HCT116 (cell line): ENCODE measurements at regions not wholly inside any gene's neighbourhood (a gene's known extent, or its start where the extent isn't known, plus 50 kb on each side); places are given as distances from the start of the nearest gene placed in this dataset.

Experiments used
- ATAC-seq: fragments of 200-7000 bp; cut with Tn5 transposase; 2 replicates; pipeline ENCODE4 v1.9.1; 2020; ENCODE audit warnings: mild to moderate bottlenecking, moderate library complexity
- BruUV-seq: library from RNA; stranded (reverse); fragments of 400-500 nt; replicated peaks from 2 replicates; lab custom pipeline; 2021; lab: Mats Ljungman, UMichigan
- CTCF ChIA-PET: fragments of 300-600 bp; sonication (Branson Sonifier 250); formaldehyde crosslinking; loops from one replicate; lab custom pipeline; 2021; ENCODE audit warnings: antibody characterized with exemption; lab: Charles Lee
- POLR2A ChIA-PET: fragments of 300-600, 350-600 bp; sonication (Branson Sonifier 250); formaldehyde crosslinking; loops from one replicate; lab custom pipeline; 2021; ENCODE audit warnings: antibody characterized with exemption; lab: Charles Lee
- RAD21 ChIA-PET, 2 experiments: fragments of 300-600 bp; sonication (Branson Sonifier 250); formaldehyde crosslinking; loops; one replicate each; lab custom pipeline; 2023; ENCODE audit warnings: low total read pairs in 2 of 2; ENCODE audit not compliant: uncharacterized antibody in 2 of 2, unreplicated experiment in 2 of 2, low non-redundant PET in 1 of 2; lab: Charles Lee
- DNase-seq: peaks from one replicate; pipeline ENCODE4 v3.0.0-alpha.2; 2010; ENCODE audit warnings: low read depth, low spot score
- H2AFZ ChIP-seq: fragments of 200-600 bp; shearing (Covaris generic), sonication (generic); 2 replicates; pipeline ENCODE4 v1.6.1; 2017; ENCODE audit warnings: low read depth, mixed run types, mixed read lengths, antibody characterized with exemption, low read length; ENCODE audit not compliant: poor library complexity, severe bottlenecking
- H3K27ac ChIP-seq: 2 replicates; pipeline ENCODE4 v1.5.1; 2012; ENCODE audit warnings: low read depth, low read length
- H3K27me3 ChIP-seq: fragments of 200-600 bp; sonication (generic); 2 replicates; pipeline ENCODE4 v1.6.1; 2016; ENCODE audit warnings: mixed run types, low read length, mixed read lengths; ENCODE audit not compliant: insufficient read depth
- H3K36me3 ChIP-seq, 2 experiments: fragments of 200-500 bp in 1 of 2; fragments of 200-600 bp in 1 of 2; sonication (Bioruptor generic) in 1 of 2; sonication (generic) in 1 of 2; 2 replicates each; pipeline versions ENCODE4 v1.5.1 to v1.6.1; 2014 to 2016; ENCODE audit warnings: low read length in 2 of 2, inconsistent platforms in 1 of 2, mixed read lengths in 1 of 2, mixed run types in 1 of 2; ENCODE audit not compliant: insufficient read depth in 2 of 2, control insufficient read depth in 1 of 2
- H3K4me1 ChIP-seq, 2 experiments: fragments of 200-600 bp in 1 of 2; sonication (generic) in 1 of 2; 2 replicates each; pipeline versions ENCODE4 v1.5.1 to v1.6.1; 2012 to 2017; ENCODE audit warnings: low read length in 2 of 2, inconsistent platforms in 1 of 2, mild to moderate bottlenecking in 1 of 2, mixed read lengths in 1 of 2, mixed run types in 1 of 2, moderate library complexity in 1 of 2; ENCODE audit not compliant: insufficient read depth in 2 of 2, control insufficient read depth in 1 of 2
- H3K4me2 ChIP-seq: fragments of 200-600 bp; sonication (generic); 2 replicates; pipeline ENCODE4 v1.6.1; 2017; ENCODE audit warnings: mixed run types, low read length, mixed read lengths
- H3K4me3 ChIP-seq, 2 experiments: fragments of 200-600 bp in 1 of 2; sonication (generic) in 1 of 2; replicated peaks in 1 of 2; 2 replicates each; pipeline ENCODE4 v1.5.1; 2011 to 2016; ENCODE audit warnings: low read length in 2 of 2, control low read depth in 1 of 2, low read depth in 1 of 2, mild to moderate bottlenecking in 1 of 2, mixed read lengths in 1 of 2, mixed run types in 1 of 2
- H3K79me2 ChIP-seq: fragments of 200-600 bp; sonication (generic); 2 replicates; pipeline ENCODE4 v1.6.1; 2017; ENCODE audit warnings: mild to moderate bottlenecking, mixed run types, low read length, moderate library complexity, mixed read lengths; ENCODE audit not compliant: insufficient read depth
- H3K9ac ChIP-seq: fragments of 200-600 bp; sonication (generic); 2 replicates; pipeline ENCODE4 v1.6.1; 2016; ENCODE audit warnings: low read length, mixed read lengths
- H3K9me2 ChIP-seq: fragments of 200-600 bp; sonication (generic), shearing (Covaris generic); 2 replicates; pipeline ENCODE4 v1.6.1; 2017; ENCODE audit warnings: mixed run types, mild to moderate bottlenecking, moderate library complexity; ENCODE audit not compliant: insufficient read depth
- H3K9me3 ChIP-seq, 2 experiments: fragments of 200-500 bp in 1 of 2; fragments of 200-600 bp in 1 of 2; sonication (Bioruptor generic) in 1 of 2; sonication (generic) in 1 of 2; 2 replicates each; pipeline ENCODE4 v1.6.1; 2014 to 2017; ENCODE audit warnings: low read length in 2 of 2, mixed read lengths in 2 of 2, inconsistent platforms in 1 of 2, low read depth in 1 of 2, mild to moderate bottlenecking in 1 of 2, mixed run types in 1 of 2, moderate library complexity in 1 of 2; ENCODE audit not compliant: control insufficient read depth in 1 of 2, insufficient read depth in 1 of 2
- H4K20me1 ChIP-seq: fragments of 200-600 bp; sonication (generic), shearing (Covaris generic); 2 replicates; pipeline ENCODE4 v1.6.1; 2017; ENCODE audit warnings: mixed run types, mild to moderate bottlenecking, moderate library complexity; ENCODE audit not compliant: insufficient read depth
- CBX3 ChIP-seq: IDR thresholded peaks from 2 replicates; pipeline ENCODE4 v1.6.1; 2012; ENCODE audit warnings: low read depth
- CEBPB ChIP-seq: IDR thresholded peaks from 2 replicates; pipeline ENCODE4 v1.6.1; 2012; ENCODE audit warnings: low read depth
- EGR1 ChIP-seq: IDR thresholded peaks from 2 replicates; pipeline ENCODE4 v1.6.1; 2012; ENCODE audit warnings: low read depth
- ELF1 ChIP-seq: IDR thresholded peaks from 2 replicates; pipeline ENCODE4 v1.6.1; 2012; ENCODE audit warnings: low read depth, borderline replicate concordance
- EZH2 ChIP-seq: fragments of 200-600 bp; sonication (generic); IDR thresholded peaks from 2 replicates; pipeline ENCODE4 v1.6.1; 2017; ENCODE audit warnings: antibody characterized with exemption, mixed run types
- POLR2A ChIP-seq: IDR thresholded peaks from 2 replicates; pipeline ENCODE4 v1.7.0; 2011; ENCODE audit warnings: borderline replicate concordance; ENCODE audit not compliant: insufficient read depth, insufficient read length; ENCODE audit errors: extremely low read depth
- RAD21 ChIP-seq: IDR thresholded peaks from 2 replicates; pipeline ENCODE4 v1.6.1; 2012; ENCODE audit warnings: low read depth, mild to moderate bottlenecking
- SIN3A ChIP-seq: IDR thresholded peaks from 2 replicates; pipeline ENCODE4 v1.6.1; 2012; ENCODE audit warnings: low read depth
- SP1 ChIP-seq: IDR thresholded peaks from 2 replicates; pipeline ENCODE4 v1.6.1; 2012; ENCODE audit warnings: low read depth
- SRF ChIP-seq: IDR thresholded peaks from 2 replicates; pipeline ENCODE4 v1.6.1; 2012; ENCODE audit warnings: low read depth
- YY1 ChIP-seq: IDR thresholded peaks from 2 replicates; pipeline ENCODE4 v1.6.1; 2011; ENCODE audit warnings: low read length, low read depth, moderate library complexity, mild to moderate bottlenecking; ENCODE audit not compliant: insufficient replicate concordance; ENCODE audit errors: extremely low read depth
- intact Hi-C: fragments of 100-400 bp; cut with micrococcal nuclease; formaldehyde crosslinking; loops from 2 replicates; pipeline ENCODE4 v1.10.0; 2022
- TF ChIP-seq, protein P1 (sequence below): IDR thresholded peaks from 2 replicates; pipeline ENCODE4 v1.6.1; 2012

DNA sequence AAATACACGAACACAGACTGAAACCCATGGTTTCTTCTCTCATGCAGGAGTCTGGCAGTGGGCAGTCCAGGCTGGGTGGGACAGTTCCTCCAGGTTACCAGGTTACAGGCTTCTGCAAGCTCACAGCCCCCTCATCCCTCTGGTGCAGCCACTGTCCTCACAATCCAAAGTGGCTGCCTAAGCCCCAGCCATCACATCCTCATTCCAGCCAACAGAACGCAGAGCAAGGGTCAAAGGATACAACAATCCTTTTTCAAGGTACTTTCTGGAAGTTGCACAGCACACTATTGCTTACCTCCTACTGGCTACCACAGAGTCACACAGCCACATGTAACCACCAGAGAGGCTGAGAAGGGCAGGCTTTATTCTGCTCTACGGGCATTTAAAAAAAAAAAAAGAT lies 154.6 kb downstream of the NUP210 start:
- ChIA-PET RAD21 (no interaction called here), CTCF (no interaction called here), POLR2A (no interaction called here)
- Histone ChIP-seq H3K4me1 (peaks cover 0 to 7% of the 10 kb centered on the region in 2 experiments; a peak in 2 of 4 replicates), H3K36me3 (no peaks in the 10 kb centered on the region), H3K9me3 (no peaks in the 10 kb centered on the region), H3K79me2 (no peaks in the 10 kb centered on the region), H3K27ac (no peak overlapping the region), H2AFZ (no peak overlapping the region), H4K20me1 (no peaks in the 10 kb centered on the region), H3K4me2 (no peak overlapping the region), H3K4me3 (no peak overlapping the region), H3K27me3 (no peaks in the 10 kb centered on the region), H3K9me2 (no peaks in the 10 kb centered on the region), H3K9ac (no peak overlapping the region)
- DNase-seq = no peak
- intact Hi-C loops = no loop called here
- BruUV-seq = no TSS peak
- no peak for ATAC-seq
- TF ChIP-seq RAD21 (no peak), SIN3A (no peak), EGR1 (no peak), CBX3 (no peak), YY1 (no peak), ELF1 (no peak), POLR2A (no peak), CEBPB (no peak), SRF (no peak), EZH2 (no peak)
- TF ChIP-seq, protein P1, sequence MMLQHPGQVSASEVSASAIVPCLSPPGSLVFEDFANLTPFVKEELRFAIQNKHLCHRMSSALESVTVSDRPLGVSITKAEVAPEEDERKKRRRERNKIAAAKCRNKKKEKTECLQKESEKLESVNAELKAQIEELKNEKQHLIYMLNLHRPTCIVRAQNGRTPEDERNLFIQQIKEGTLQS = no peak

DNA sequence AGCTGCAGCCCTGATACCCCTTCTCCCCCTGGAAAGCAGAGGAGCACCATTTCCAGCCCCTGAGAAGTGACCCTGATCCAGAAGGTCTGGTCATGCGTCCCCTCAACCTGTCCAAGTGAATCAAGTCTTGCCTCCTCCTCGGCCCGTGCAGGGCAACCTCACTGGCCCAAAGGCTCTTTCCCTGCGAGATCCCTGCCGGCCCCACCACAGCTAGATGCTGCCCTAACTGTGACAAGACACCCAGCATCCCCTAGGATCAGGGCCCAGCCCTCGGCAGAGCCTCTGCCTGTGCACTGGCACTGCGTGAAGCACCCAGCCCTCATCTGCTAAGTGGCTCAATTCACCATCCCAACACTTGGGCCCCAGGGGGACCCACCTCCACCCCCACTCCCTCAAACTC lies 155.1 kb downstream of the NUP210 start:
- intact Hi-C loops = no loop called here
- no peaks in the 10 kb centered on the region for H3K79me2 ChIP-seq
- no peaks in the 10 kb centered on the region for H3K27me3 ChIP-seq
- H2AFZ ChIP-seq = no peak overlapping the region
- no peak overlapping the region for H3K9ac ChIP-seq
- H3K9me3 ChIP-seq = no peaks in the 10 kb centered on the region
- TF ChIP-seq SP1 = no peak
- no peak for TF ChIP-seq SIN3A
- TF ChIP-seq ELF1 = no peak
- TF ChIP-seq EZH2 = no peak
- no peak for TF ChIP-seq EGR1
- ChIA-PET CTCF (no interaction called here), RAD21 (no interaction called here), POLR2A (no interaction called here)
- H3K4me1 ChIP-seq = peaks cover 0 to 7% of the 10 kb centered on the region in 2 experiments; a peak in 2 of 4 replicates
- no TSS peak for BruUV-seq
- H3K4me3 ChIP-seq = no peak overlapping the region
- no peak overlapping the region for H3K27ac ChIP-seq
- H4K20me1 ChIP-seq = no peaks in the 10 kb centered on the region
- DNase-seq = no peak
- H3K36me3 ChIP-seq = no peaks in the 10 kb centered on the region
- ATAC-seq = no peak
- no peaks in the 10 kb centered on the region for H3K9me2 ChIP-seq
- no peak overlapping the region for H3K4me2 ChIP-seq
